Nephron progenitor cell (in vitro differentiated cells): ENCODE measurements at regions not wholly inside any gene's neighbourhood (a gene's known extent, or its start where the extent isn't known, plus 50 kb on each side); places are given as distances from the start of the nearest gene placed in this dataset.

Experiments used
- DNase-seq: peaks from one replicate; pipeline ENCODE4 v3.0.0; 2021
- H3K27ac Mint-ChIP-seq: 2 replicates; pipeline ENCODE4 v1.8.0; 2021; ENCODE audit warnings: mild to moderate bottlenecking, moderate library complexity, mixed read lengths
- H3K27me3 Mint-ChIP-seq: 2 replicates; pipeline ENCODE4 v1.8.0; 2021; ENCODE audit warnings: mild to moderate bottlenecking, low read depth, mixed read lengths; ENCODE audit not compliant: poor library complexity
- H3K36me3 Mint-ChIP-seq: 2 replicates; pipeline ENCODE4 v1.8.0; 2021; ENCODE audit warnings: low read depth, mixed read lengths
- H3K4me1 Mint-ChIP-seq: 2 replicates; pipeline ENCODE4 v1.8.0; 2021; ENCODE audit warnings: mixed read lengths
- H3K4me3 Mint-ChIP-seq: 2 replicates; pipeline ENCODE4 v1.8.0; 2021; ENCODE audit warnings: mild to moderate bottlenecking, moderate library complexity, mixed read lengths
- H3K9me3 Mint-ChIP-seq: 2 replicates; pipeline ENCODE4 v1.8.0; 2021; ENCODE audit warnings: mild to moderate bottlenecking, moderate library complexity, mixed read lengths
- CTCF ChIP-seq: fragments of 200-600 bp; sonication (generic); IDR thresholded peaks from 2 replicates; pipeline ENCODE4 v1.5.0; 2021; ENCODE audit warnings: antibody characterized with exemption

GRCh38 chr13:106213028-106213757 is 322.3 kb downstream of the EFNB2 start:
- Mint-ChIP-seq H3K9me3 (peaks cover 11% of the 10 kb centered on the region), H3K4me1 (peaks cover 52% of the 10 kb centered on the region), H3K36me3 (no peaks in the 10 kb centered on the region), H3K27ac (peak overlapping the region; percentile 42), H3K4me3 (no peak overlapping the region), H3K27me3 (no peaks in the 10 kb centered on the region)
- TF ChIP-seq CTCF: no peak
- no peak for DNase-seq

- TF ChIP-seq CTCF: no peak
- no peak for DNase-seq
- Mint-ChIP-seq H3K9me3 (peaks cover 11% of the 10 kb centered on the region), H3K4me1 (peaks cover 59% of the 10 kb centered on the region), H3K27ac (no peak overlapping the region), H3K27me3 (no peaks in the 10 kb centered on the region), H3K4me3 (no peak overlapping the region), H3K36me3 (no peaks in the 10 kb centered on the region)
Observed at GRCh38 chr13:106212386-106213010, 323.0 kb downstream of the EFNB2 start.

GRCh38 chr13:106210324-106210723 is 325.1 kb downstream of the EFNB2 start:
- Mint-ChIP-seq H3K4me3 (no peak overlapping the region), H3K27me3 (no peaks in the 10 kb centered on the region), H3K9me3 (peaks cover 15% of the 10 kb centered on the region), H3K4me1 (peaks cover 79% of the 10 kb centered on the region), H3K27ac (no peak overlapping the region), H3K36me3 (peaks cover 7% of the 10 kb centered on the region)
- no peak for DNase-seq
- TF ChIP-seq CTCF: no peak

- Mint-ChIP-seq H3K9me3 (peaks cover 24% of the 10 kb centered on the region), H3K4me3 (no peak overlapping the region), H3K27ac (peak overlapping the region; percentile 73), H3K36me3 (peaks cover 18% of the 10 kb centered on the region), H3K4me1 (peaks cover 54% of the 10 kb centered on the region), H3K27me3 (no peaks in the 10 kb centered on the region)
- DNase-seq: no peak
- no peak for TF ChIP-seq CTCF
Observed at GRCh38 chr13:106205871-106206270, 329.6 kb downstream of the EFNB2 start.

GRCh38 chr13:106197496-106197895 is 338.0 kb downstream of the EFNB2 start:
- Mint-ChIP-seq H3K4me1 (peaks cover 7% of the 10 kb centered on the region), H3K36me3 (peaks cover under 1% of the 10 kb centered on the region), H3K27me3 (peaks cover 5% of the 10 kb centered on the region), H3K9me3 (peaks cover 15% of the 10 kb centered on the region), H3K4me3 (no peak overlapping the region), H3K27ac (no peak overlapping the region)
- TF ChIP-seq CTCF: no peak
- DNase-seq: no peak
